ENCODE measurements at regions not wholly inside any gene's neighbourhood (a gene's known extent, or its start where the extent isn't known, plus 50 kb on each side); places are given as distances from the start of the nearest gene placed in this dataset.

DNA sequence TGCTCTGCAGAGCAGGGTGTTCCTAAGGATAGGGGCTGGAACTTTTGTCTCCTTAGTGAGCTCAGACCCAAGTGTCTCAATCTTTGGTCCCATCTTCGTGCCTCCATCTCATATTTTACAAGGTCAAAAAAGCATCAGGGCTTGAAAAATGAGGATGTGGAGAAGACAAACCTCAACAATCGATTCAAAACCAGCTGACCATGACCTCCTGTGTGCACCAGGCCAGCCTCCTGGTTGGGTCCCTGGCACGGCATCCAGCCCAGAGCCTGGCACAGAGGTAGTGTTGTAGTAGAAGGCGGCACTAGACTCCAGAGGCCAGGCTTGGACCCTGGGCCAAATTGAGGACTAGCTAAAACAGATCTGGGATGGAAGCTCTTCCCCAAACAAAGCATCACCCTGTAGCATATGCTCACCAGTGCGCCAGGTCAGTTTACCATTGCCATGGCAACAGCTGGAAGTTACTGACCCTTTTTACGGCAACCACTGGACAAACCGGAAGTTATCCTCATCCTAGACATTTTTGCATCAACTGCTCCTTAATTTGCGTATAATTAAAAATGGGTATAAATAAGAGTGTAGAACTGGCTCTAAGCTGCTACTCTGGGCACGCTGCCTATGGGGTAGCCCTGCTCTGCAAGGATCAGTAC lies 69.3 kb upstream of the BLCAP start (continued):
- no peak for TF ChIP-seq CTCF (conservative IDR thresholded peaks at IDR 0.05; ENCODE audit: low read depth in 2 of 2)
- no peak for TF ChIP-seq ETS1 (IDR thresholded peaks at IDR 0.05)
- TF ChIP-seq EZH2 (IDR thresholded peaks at IDR 0.05; ENCODE audit: low read depth, unreplicated experiment) = no peak

- no peak for ATAC-seq
- Mint-ChIP-seq H3K27me3 (ENCODE audit: insufficient read depth, low read depth, poor library complexity) (peaks cover 6% of the 10 kb centered on the region), H3K27ac (no peak overlapping the region), H3K4me3 (no peak overlapping the region), H3K36me3 (ENCODE audit: low read depth) (no peaks in the 10 kb centered on the region), H3K4me1 (peaks cover 12% of the 10 kb centered on the region), H3K9me3 (no peaks in the 10 kb centered on the region)
- H2AFZ ChIP-seq = 0 out of 2 replicates have a peak overlapping the region, but pooled peaks have one; percentile 5
- H3K4me1 ChIP-seq (ENCODE audit: insufficient read depth) = peaks cover 12% of the 10 kb centered on the region
- no peaks in the 10 kb centered on the region for H3K36me3 ChIP-seq (ENCODE audit: insufficient read depth)
- H3K4me3 ChIP-seq = no peak overlapping the region
- no peaks in the 10 kb centered on the region for H3K27me3 ChIP-seq (ENCODE audit: insufficient read depth)
- no peaks in the 10 kb centered on the region for H3F3A ChIP-seq (replicated peaks; ENCODE audit: low read depth)
- no peak overlapping the region for H3K4me2 ChIP-seq
- no peak for DNase-seq (ENCODE audit: low spot score)
- H4K20me1 ChIP-seq (replicated peaks; ENCODE audit: insufficient read depth) = no peaks in the 10 kb centered on the region
- H3K79me2 ChIP-seq (replicated peaks; ENCODE audit: insufficient read depth) = no peaks in the 10 kb centered on the region
- 0 out of 2 replicates have a peak, but pooled peaks cover 3% of the 10 kb centered on the region for H3K9me2 ChIP-seq (ENCODE audit: insufficient read depth)
- H3K27ac ChIP-seq (ENCODE audit: low read depth) = no peak overlapping the region
- no peak for TF ChIP-seq ETS1 (IDR thresholded peaks at IDR 0.05)
- no peak for TF ChIP-seq NANOG (IDR thresholded peaks at IDR 0.05; ENCODE audit: borderline replicate concordance)
- no peak for TF ChIP-seq ZNF114 (CRISPR knock-in tag; IDR thresholded peaks at IDR 0.05)
- no peak for TF ChIP-seq EZH2phosphoT487 (IDR thresholded peaks at IDR 0.05; ENCODE audit: unreplicated experiment)
- TF ChIP-seq ZNF331 (CRISPR knock-in tag; IDR thresholded peaks at IDR 0.05; ENCODE audit: low read depth) = no peak
- TF ChIP-seq, protein P1, sequence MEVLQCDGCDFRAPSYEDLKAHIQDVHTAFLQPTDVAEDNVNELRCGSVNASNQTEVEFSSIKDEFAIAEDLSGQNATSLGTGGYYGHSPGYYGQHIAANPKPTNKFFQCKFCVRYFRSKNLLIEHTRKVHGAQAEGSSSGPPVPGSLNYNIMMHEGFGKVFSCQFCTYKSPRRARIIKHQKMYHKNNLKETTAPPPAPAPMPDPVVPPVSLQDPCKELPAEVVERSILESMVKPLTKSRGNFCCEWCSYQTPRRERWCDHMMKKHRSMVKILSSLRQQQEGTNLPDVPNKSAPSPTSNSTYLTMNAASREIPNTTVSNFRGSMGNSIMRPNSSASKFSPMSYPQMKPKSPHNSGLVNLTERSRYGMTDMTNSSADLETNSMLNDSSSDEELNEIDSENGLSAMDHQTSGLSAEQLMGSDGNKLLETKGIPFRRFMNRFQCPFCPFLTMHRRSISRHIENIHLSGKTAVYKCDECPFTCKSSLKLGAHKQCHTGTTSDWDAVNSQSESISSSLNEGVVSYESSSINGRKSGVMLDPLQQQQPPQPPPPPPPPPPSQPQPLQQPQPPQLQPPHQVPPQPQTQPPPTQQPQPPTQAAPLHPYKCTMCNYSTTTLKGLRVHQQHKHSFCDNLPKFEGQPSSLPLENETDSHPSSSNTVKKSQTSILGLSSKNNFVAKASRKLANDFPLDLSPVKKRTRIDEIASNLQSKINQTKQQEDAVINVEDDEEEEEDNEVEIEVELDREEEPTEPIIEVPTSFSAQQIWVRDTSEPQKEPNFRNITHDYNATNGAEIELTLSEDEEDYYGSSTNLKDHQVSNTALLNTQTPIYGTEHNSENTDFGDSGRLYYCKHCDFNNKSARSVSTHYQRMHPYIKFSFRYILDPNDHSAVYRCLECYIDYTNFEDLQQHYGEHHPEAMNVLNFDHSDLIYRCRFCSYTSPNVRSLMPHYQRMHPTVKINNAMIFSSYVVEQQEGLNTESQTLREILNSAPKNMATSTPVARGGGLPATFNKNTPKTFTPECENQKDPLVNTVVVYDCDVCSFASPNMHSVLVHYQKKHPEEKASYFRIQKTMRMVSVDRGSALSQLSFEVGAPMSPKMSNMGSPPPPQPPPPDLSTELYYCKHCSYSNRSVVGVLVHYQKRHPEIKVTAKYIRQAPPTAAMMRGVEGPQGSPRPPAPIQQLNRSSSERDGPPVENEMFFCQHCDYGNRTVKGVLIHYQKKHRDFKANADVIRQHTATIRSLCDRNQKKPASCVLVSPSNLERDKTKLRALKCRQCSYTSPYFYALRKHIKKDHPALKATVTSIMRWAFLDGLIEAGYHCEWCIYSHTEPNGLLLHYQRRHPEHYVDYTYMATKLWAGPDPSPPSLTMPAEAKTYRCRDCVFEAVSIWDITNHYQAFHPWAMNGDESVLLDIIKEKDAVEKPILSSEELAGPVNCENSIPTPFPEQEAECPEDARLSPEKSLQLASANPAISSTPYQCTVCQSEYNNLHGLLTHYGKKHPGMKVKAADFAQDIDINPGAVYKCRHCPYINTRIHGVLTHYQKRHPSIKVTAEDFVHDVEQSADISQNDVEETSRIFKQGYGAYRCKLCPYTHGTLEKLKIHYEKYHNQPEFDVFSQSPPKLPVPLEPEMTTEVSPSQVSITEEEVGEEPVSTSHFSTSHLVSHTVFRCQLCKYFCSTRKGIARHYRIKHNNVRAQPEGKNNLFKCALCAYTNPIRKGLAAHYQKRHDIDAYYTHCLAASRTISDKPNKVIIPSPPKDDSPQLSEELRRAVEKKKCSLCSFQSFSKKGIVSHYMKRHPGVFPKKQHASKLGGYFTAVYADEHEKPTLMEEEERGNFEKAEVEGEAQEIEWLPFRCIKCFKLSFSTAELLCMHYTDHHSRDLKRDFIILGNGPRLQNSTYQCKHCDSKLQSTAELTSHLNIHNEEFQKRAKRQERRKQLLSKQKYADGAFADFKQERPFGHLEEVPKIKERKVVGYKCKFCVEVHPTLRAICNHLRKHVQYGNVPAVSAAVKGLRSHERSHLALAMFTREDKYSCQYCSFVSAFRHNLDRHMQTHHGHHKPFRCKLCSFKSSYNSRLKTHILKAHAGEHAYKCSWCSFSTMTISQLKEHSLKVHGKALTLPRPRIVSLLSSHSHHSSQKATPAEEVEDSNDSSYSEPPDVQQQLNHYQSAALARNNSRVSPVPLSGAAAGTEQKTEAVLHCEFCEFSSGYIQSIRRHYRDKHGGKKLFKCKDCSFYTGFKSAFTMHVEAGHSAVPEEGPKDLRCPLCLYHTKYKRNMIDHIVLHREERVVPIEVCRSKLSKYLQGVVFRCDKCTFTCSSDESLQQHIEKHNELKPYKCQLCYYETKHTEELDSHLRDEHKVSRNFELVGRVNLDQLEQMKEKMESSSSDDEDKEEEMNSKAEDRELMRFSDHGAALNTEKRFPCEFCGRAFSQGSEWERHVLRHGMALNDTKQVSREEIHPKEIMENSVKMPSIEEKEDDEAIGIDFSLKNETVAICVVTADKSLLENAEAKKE (CRISPR knock-in tag; IDR thresholded peaks at IDR 0.05) = no peak
- no peak for TF ChIP-seq STAT1 (IDR thresholded peaks at IDR 0.05; ENCODE audit: unreplicated experiment)
- TF ChIP-seq CTCF (conservative IDR thresholded peaks at IDR 0.05; ENCODE audit: low read depth in 2 of 2) = no peak
- no peak for TF ChIP-seq JUNB (IDR thresholded peaks at IDR 0.05; ENCODE audit: unreplicated experiment)
- no peak for TF ChIP-seq POLR2AphosphoS5 (IDR thresholded peaks at IDR 0.05; ENCODE audit: low read depth)
These were observed 68.5 kb upstream of the BLCAP start for GRCh38 chr20:37596168-37596567.

All from GM23338 (cell line).